Osteoblast (primary cell): ENCODE measurements at regions not wholly inside any gene's neighbourhood (a gene's known extent, or its start where the extent isn't known, plus 50 kb on each side); places are given as distances from the start of the nearest gene placed in this dataset.

Experiments
- DNase-seq: peaks from one replicate; pipeline ENCODE4 v3.0.0; 2011; ENCODE audit warnings: low spot score, mixed read lengths; ENCODE audit not compliant: insufficient read length; ENCODE audit errors: missing footprints
- H2AFZ ChIP-seq: 2 replicates; pipeline ENCODE4 v1.6.0; 2011; ENCODE audit warnings: mild to moderate bottlenecking, low read length
- H3K27ac ChIP-seq: 2 replicates; pipeline ENCODE4 v1.5.1; 2011; ENCODE audit warnings: mild to moderate bottlenecking, low read depth, low read length, moderate library complexity
- H3K27me3 ChIP-seq: 2 replicates; pipeline ENCODE4 v1.6.0; 2012; ENCODE audit warnings: mild to moderate bottlenecking, control low read depth, inconsistent platforms, low read length, moderate library complexity; ENCODE audit not compliant: insufficient read depth
- H3K36me3 ChIP-seq: 2 replicates; pipeline ENCODE4 v1.5.1; 2011; ENCODE audit warnings: mild to moderate bottlenecking, low read length, control low read depth, moderate library complexity; ENCODE audit not compliant: insufficient read depth
- H3K4me1 ChIP-seq: 2 replicates; pipeline ENCODE4 v1.5.1; 2011; ENCODE audit warnings: mild to moderate bottlenecking, low read length, control low read depth, moderate library complexity; ENCODE audit not compliant: insufficient read depth
- H3K4me2 ChIP-seq: 2 replicates; pipeline ENCODE4 v1.6.0; 2011; ENCODE audit warnings: mild to moderate bottlenecking, low read length; ENCODE audit not compliant: insufficient read depth
- H3K4me3 ChIP-seq: fragments of 200-600 bp; sonication (generic); 3 replicates; pipeline ENCODE4 v1.5.1; 2012; ENCODE audit warnings: mild to moderate bottlenecking, low read length, inconsistent platforms; ENCODE audit not compliant: insufficient read depth
- H3K79me2 ChIP-seq: 2 replicates; pipeline ENCODE4 v1.6.0; 2012; ENCODE audit warnings: mild to moderate bottlenecking, low read length, control low read depth, inconsistent platforms; ENCODE audit not compliant: insufficient read depth
- H3K9me3 ChIP-seq: 2 replicates; pipeline ENCODE4 v1.5.1; 2011; ENCODE audit warnings: low read depth, low read length, control low read depth
- H4K20me1 ChIP-seq: 2 replicates; pipeline ENCODE4 v1.6.0; 2012; ENCODE audit warnings: mild to moderate bottlenecking, low read length, control low read depth; ENCODE audit not compliant: insufficient read depth
- CTCF ChIP-seq: IDR thresholded peaks from 2 replicates; pipeline ENCODE4 v1.5.1; 2011; ENCODE audit warnings: mild to moderate bottlenecking, low read depth, low read length, moderate library complexity; ENCODE audit errors: extremely low read depth

- H3K36me3 ChIP-seq: no peaks in the 10 kb centered on the region
- no peak for TF ChIP-seq CTCF
- H3K27me3 ChIP-seq: no peaks in the 10 kb centered on the region
Measured at GRCh38 chr2:7127687-7128086, 210.5 kb downstream of the RNF144A start.

GRCh38 chr2:7131261-7131660, 214.0 kb downstream of the RNF144A start:
- Histone ChIP-seq H3K27me3 (no peaks in the 10 kb centered on the region), H3K79me2 (no peaks in the 10 kb centered on the region), H3K36me3 (no peaks in the 10 kb centered on the region), H4K20me1 (no peaks in the 10 kb centered on the region), H3K27ac (no peak overlapping the region), H3K9me3 (no peaks in the 10 kb centered on the region), H3K4me3 (no peak overlapping the region), H2AFZ (no peak overlapping the region), H3K4me1 (no peaks in the 10 kb centered on the region), H3K4me2 (no peak overlapping the region)
- no peak for DNase-seq
- no peak for TF ChIP-seq CTCF

More at GRCh38 chr2:7127687-7128086, 210.5 kb downstream of the RNF144A start:
- Histone ChIP-seq H3K9me3 (no peaks in the 10 kb centered on the region), H3K4me3 (no peak overlapping the region), H4K20me1 (no peaks in the 10 kb centered on the region), H2AFZ (no peak overlapping the region), H3K27ac (no peak overlapping the region), H3K79me2 (no peaks in the 10 kb centered on the region), H3K4me1 (no peaks in the 10 kb centered on the region), H3K4me2 (no peak overlapping the region)
- no peak for DNase-seq

GRCh38 chr2:7132753-7133152, 215.5 kb downstream of the RNF144A start:
- no peak overlapping the region for H3K27ac ChIP-seq
- H3K79me2 ChIP-seq: no peaks in the 10 kb centered on the region
- H2AFZ ChIP-seq: no peak overlapping the region
- H3K27me3 ChIP-seq: no peaks in the 10 kb centered on the region
- DNase-seq: no peak
- no peak overlapping the region for H3K4me2 ChIP-seq
- H4K20me1 ChIP-seq: no peaks in the 10 kb centered on the region
- H3K4me3 ChIP-seq: no peak overlapping the region
- no peak for TF ChIP-seq CTCF
- no peaks in the 10 kb centered on the region for H3K9me3 ChIP-seq
- H3K36me3 ChIP-seq: no peaks in the 10 kb centered on the region
- no peaks in the 10 kb centered on the region for H3K4me1 ChIP-seq

- no peak for TF ChIP-seq CTCF
- no peak overlapping the region for H2AFZ ChIP-seq
- no peaks in the 10 kb centered on the region for H3K79me2 ChIP-seq
- H3K9me3 ChIP-seq: no peaks in the 10 kb centered on the region
- no peaks in the 10 kb centered on the region for H4K20me1 ChIP-seq
- H3K4me3 ChIP-seq: no peak overlapping the region
- no peak for DNase-seq
- H3K27ac ChIP-seq: no peak overlapping the region
- no peaks in the 10 kb centered on the region for H3K4me1 ChIP-seq
- no peaks in the 10 kb centered on the region for H3K36me3 ChIP-seq
- no peaks in the 10 kb centered on the region for H3K27me3 ChIP-seq
- no peak overlapping the region for H3K4me2 ChIP-seq
Measured at GRCh38 chr2:7133521-7133920, 216.3 kb downstream of the RNF144A start.
